ENCODE measurements at regions not wholly inside any gene's neighbourhood (a gene's known extent, or its start where the extent isn't known, plus 50 kb on each side); places are given as distances from the start of the nearest gene placed in this dataset.

- no peak for TF ChIP-seq JUND (IDR thresholded peaks at IDR 0.05)
- TF ChIP-seq, protein P1, sequence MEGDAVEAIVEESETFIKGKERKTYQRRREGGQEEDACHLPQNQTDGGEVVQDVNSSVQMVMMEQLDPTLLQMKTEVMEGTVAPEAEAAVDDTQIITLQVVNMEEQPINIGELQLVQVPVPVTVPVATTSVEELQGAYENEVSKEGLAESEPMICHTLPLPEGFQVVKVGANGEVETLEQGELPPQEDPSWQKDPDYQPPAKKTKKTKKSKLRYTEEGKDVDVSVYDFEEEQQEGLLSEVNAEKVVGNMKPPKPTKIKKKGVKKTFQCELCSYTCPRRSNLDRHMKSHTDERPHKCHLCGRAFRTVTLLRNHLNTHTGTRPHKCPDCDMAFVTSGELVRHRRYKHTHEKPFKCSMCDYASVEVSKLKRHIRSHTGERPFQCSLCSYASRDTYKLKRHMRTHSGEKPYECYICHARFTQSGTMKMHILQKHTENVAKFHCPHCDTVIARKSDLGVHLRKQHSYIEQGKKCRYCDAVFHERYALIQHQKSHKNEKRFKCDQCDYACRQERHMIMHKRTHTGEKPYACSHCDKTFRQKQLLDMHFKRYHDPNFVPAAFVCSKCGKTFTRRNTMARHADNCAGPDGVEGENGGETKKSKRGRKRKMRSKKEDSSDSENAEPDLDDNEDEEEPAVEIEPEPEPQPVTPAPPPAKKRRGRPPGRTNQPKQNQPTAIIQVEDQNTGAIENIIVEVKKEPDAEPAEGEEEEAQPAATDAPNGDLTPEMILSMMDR (IDR thresholded peaks at IDR 0.05; ENCODE audit: low read depth, low read length, missing input control) = no peak
- TF ChIP-seq GABPA (IDR thresholded peaks at IDR 0.05 in 1 of 2, conservative IDR thresholded peaks at IDR 0.05 in 1 of 2) = no peak
- TF ChIP-seq RAD21 (IDR thresholded peaks at IDR 0.05) = no peak
- no peak for TF ChIP-seq MAX (IDR thresholded peaks at IDR 0.05)
- TF ChIP-seq TAF1 (conservative IDR thresholded peaks at IDR 0.05) = no peak
- TF ChIP-seq, protein P2, sequence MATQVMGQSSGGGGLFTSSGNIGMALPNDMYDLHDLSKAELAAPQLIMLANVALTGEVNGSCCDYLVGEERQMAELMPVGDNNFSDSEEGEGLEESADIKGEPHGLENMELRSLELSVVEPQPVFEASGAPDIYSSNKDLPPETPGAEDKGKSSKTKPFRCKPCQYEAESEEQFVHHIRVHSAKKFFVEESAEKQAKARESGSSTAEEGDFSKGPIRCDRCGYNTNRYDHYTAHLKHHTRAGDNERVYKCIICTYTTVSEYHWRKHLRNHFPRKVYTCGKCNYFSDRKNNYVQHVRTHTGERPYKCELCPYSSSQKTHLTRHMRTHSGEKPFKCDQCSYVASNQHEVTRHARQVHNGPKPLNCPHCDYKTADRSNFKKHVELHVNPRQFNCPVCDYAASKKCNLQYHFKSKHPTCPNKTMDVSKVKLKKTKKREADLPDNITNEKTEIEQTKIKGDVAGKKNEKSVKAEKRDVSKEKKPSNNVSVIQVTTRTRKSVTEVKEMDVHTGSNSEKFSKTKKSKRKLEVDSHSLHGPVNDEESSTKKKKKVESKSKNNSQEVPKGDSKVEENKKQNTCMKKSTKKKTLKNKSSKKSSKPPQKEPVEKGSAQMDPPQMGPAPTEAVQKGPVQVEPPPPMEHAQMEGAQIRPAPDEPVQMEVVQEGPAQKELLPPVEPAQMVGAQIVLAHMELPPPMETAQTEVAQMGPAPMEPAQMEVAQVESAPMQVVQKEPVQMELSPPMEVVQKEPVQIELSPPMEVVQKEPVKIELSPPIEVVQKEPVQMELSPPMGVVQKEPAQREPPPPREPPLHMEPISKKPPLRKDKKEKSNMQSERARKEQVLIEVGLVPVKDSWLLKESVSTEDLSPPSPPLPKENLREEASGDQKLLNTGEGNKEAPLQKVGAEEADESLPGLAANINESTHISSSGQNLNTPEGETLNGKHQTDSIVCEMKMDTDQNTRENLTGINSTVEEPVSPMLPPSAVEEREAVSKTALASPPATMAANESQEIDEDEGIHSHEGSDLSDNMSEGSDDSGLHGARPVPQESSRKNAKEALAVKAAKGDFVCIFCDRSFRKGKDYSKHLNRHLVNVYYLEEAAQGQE (IDR thresholded peaks at IDR 0.05) = no peak
- no peak for TF ChIP-seq FOXA1 (IDR thresholded peaks at IDR 0.05)
- no peak for TF ChIP-seq ATF3 (IDR thresholded peaks at IDR 0.05)
- TF ChIP-seq ZBTB33 (IDR thresholded peaks at IDR 0.05) = no peak
- TF ChIP-seq YY1 (IDR thresholded peaks at IDR 0.05) = no peak
- no peak for TF ChIP-seq EGR1 (IDR thresholded peaks at IDR 0.05; ENCODE audit: low read depth in 2 of 2)
- no peak for TF ChIP-seq HNF4G (IDR thresholded peaks at IDR 0.05)
- TF ChIP-seq HNF4A (conservative IDR thresholded peaks at IDR 0.05) = no peak
Measured at GRCh38 chr12:39081910-39082309, 176.5 kb upstream of the CPNE8 start.

All from liver (tissue), 3 donors.